22Rv1 (cell line): ENCODE measurements at regions not wholly inside any gene's neighbourhood (a gene's known extent, or its start where the extent isn't known, plus 50 kb on each side); places are given as distances from the start of the nearest gene placed in this dataset.

Experiments
- H3K27ac ChIP-seq: fragments of 450-650 bp; 2 replicates; pipeline ENCODE4 v1.5.1; 2017
- CTCF ChIP-seq: fragments of 450-650 bp; IDR thresholded peaks from 2 replicates; pipeline ENCODE4 v1.5.1; 2017; ENCODE audit warnings: mild to moderate bottlenecking
- ZFX ChIP-seq: fragments of 450-650 bp; IDR thresholded peaks from 2 replicates; pipeline ENCODE4 v1.6.1; 2017; ENCODE audit warnings: antibody characterized with exemption, borderline replicate concordance

- TF ChIP-seq CTCF = no peak
- TF ChIP-seq ZFX = no peak
- H3K27ac ChIP-seq = no peak overlapping the region
Observed at GRCh38 chr16:6993544-6993943, 339.1 kb upstream of the RBFOX1 start.

GRCh38 chr16:6988846-6989245, 343.8 kb upstream of the RBFOX1 start:
- no peak for TF ChIP-seq CTCF
- TF ChIP-seq ZFX = no peak
- no peak overlapping the region for H3K27ac ChIP-seq

- TF ChIP-seq ZFX = no peak
- TF ChIP-seq CTCF = no peak
- no peak overlapping the region for H3K27ac ChIP-seq
Observed at GRCh38 chr16:6977916-6978315, 354.7 kb upstream of the RBFOX1 start.

GRCh38 chr16:6977291-6977690, 355.4 kb upstream of the RBFOX1 start:
- TF ChIP-seq CTCF (no peak), ZFX (no peak)
- no peak overlapping the region for H3K27ac ChIP-seq

- TF ChIP-seq ZFX (no peak), CTCF (no peak)
- no peak overlapping the region for H3K27ac ChIP-seq
Observed at GRCh38 chr16:6976716-6977115, 355.9 kb upstream of the RBFOX1 start.

GRCh38 chr16:6970171-6970857, 362.3 kb upstream of the RBFOX1 start:
- H3K27ac ChIP-seq = no peak overlapping the region
- TF ChIP-seq CTCF (no peak), ZFX (no peak)

GRCh38 chr16:6969594-6969993, 363.1 kb upstream of the RBFOX1 start:
- TF ChIP-seq CTCF (peak; percentile 22; the same call in 1 of the 2 replicates), ZFX (no peak)
- no peak overlapping the region for H3K27ac ChIP-seq
